Fibroblast of skin of right quadriceps (primary cell): ENCODE measurements at regions not wholly inside any gene's neighbourhood (a gene's known extent, or its start where the extent isn't known, plus 50 kb on each side); places are given as distances from the start of the nearest gene placed in this dataset.

ENCODE experiments used
- DNase-seq: peaks from one replicate; pipeline ENCODE4 v3.0.0-alpha.2; 2013

DNA sequence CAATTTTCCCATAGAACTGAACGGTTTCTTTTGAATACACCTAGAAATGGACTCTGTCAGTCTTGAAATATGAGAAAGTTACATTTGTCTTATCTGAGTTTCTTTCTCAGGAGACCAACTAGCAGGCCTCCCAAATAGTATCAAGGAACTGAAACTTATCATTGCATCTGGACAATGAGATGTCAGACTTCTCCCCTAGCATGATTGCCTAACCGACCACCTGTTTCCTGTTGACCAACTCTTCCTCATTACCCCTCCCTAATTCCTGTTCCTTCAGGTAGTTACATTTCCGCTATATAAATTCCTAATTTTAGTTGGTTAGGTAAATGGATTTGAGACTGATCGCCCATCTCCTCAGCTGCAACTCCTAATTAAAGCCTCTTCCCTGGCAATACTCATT, 1587.3 kb downstream of the NCAM2 start:
- no peak for DNase-seq

- no peak for DNase-seq
Observed at GRCh38 chr21:22597660-22598255, 1599.5 kb downstream of the NCAM2 start.

- DNase-seq: no peak
Observed at GRCh38 chr21:22609802-22610201, 1611.6 kb downstream of the NCAM2 start.

GRCh38 chr21:22627911-22628310, 1629.7 kb downstream of the NCAM2 start:
- no peak for DNase-seq

DNA sequence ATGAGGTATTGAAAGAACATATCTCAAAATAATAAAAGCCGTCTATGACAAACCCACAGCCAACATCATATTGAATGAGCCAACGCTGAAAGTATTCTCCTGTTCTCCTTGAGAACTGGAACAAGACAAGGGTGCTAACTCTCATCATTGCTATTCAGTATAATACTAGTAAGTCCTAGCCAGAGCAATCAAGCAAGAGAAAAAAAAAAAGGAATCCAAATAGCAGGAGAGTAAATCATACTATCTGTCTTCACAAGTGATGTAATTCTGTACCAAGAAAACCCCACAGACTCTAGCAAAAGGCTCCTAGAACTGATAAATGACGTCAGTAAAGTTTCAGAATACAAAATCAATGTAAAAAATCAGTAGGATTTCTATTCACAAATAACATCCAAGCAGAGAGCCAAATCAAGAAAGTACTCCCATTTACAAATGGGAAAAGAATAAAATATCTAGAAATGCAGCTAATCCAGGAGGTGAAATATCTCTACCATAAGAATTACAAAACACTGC, 1632.8 kb downstream of the NCAM2 start:
- no peak for DNase-seq

- DNase-seq: no peak
Observed at GRCh38 chr21:22632176-22632575, 1634.0 kb downstream of the NCAM2 start.

GRCh38 chr21:22649246-22649645, 1651.0 kb downstream of the NCAM2 start:
- DNase-seq: no peak

GRCh38 chr21:22650226-22650625, 1652.0 kb downstream of the NCAM2 start:
- no peak for DNase-seq

GRCh38 chr21:22657781-22658180, 1659.6 kb downstream of the NCAM2 start:
- DNase-seq: no peak

GRCh38 chr21:22670148-22670547, 1671.9 kb downstream of the NCAM2 start:
- no peak for DNase-seq

DNA sequence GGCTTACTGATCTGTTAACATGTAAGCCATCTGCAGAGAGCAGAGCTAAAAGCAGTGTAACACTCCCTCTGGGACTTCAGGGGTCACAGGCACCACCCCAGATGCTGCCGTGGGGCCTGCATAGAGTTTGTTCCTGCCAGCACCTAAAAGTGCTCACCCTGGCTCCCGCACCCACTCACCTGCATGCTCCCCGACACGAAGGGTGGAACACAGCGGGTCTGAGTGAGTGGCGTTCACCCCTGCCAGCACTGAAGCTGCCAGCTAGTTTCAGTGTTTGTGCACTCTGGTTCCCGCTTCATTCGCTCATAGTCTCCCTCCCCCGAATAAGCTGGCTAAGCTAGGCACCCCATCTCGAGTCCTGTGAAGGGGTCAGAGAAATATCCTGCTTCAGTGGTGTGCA, 1681.0 kb downstream of the NCAM2 start:
- no peak for DNase-seq

DNA sequence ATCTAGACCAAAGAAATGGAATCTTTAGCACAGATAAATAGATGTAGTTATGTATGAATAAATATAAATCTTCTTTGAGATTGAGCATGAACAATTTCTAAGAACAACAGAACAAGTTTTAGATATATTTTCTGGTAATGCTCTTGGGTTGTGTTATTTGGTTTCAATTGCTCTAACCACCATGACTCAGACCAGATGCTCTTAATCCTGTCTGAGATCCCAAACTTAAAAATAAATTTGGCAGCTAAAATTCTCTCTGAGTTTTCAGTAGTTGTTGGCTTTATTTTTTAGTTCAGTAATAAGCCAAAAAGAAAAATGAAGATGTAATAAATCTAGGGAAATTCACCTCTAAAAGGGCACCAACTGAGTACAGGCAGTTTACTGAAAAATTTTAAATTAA, 1693.4 kb downstream of the NCAM2 start:
- DNase-seq: no peak

DNA sequence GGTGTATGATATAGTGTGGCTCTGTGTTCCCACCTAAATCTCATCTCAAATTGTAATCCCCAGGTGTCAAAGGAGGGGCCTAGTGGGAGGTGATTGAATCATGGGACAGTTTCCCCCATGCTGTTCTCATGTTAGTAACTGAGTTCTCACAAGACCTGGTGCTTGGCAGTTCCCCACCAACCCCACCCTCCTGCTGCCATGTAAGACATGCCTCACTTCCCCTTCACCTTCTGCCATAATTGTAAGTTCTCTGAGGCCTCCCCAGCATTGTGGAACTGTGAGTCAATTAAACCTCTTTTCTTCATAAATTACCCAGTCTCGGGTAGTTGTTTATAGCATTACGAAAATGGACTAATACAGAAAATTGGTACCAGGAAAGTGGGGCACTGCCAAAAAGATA, 1705.3 kb downstream of the NCAM2 start:
- DNase-seq: no peak

- DNase-seq: no peak
Observed at GRCh38 chr21:22710721-22711120, 1712.5 kb downstream of the NCAM2 start.

DNA sequence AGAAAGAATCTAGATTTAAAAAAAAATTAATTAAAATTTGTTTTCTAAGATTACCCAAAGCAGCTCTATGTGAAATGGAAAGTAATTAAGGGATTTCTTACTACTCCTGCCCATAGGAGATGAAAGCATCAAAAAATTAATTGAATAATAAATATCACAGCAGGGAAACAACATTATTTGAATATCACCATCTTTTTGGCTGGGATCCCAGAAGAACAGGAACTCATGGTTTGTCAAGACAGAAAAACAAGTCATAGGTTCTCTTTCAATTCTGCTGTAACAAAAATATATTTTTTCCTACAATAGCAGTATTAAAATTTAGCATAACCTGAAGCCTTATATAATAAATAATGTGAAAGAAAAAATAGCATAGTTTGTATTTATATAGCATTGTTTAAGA, 1713.4 kb downstream of the NCAM2 start:
- no peak for DNase-seq

DNA sequence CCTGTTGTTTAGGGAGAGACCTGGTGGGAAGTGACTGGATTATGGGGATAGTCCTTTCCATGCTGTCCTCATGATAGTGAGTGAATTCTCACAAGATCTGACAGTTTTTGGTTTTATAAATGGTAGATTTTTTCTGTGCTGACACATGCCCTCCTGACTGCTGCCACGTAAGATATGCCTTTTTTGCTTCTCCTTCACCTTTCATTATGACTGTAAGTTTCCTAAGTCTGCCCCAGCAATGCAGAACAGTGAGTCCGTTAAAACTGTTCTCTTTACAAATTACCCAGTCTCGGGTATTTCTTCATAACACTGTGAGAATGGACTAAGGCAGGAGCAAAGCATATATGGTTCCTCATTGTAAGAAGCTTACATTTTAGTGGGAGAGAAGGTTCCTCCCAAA, 1727.2 kb downstream of the NCAM2 start:
- no peak for DNase-seq

DNA sequence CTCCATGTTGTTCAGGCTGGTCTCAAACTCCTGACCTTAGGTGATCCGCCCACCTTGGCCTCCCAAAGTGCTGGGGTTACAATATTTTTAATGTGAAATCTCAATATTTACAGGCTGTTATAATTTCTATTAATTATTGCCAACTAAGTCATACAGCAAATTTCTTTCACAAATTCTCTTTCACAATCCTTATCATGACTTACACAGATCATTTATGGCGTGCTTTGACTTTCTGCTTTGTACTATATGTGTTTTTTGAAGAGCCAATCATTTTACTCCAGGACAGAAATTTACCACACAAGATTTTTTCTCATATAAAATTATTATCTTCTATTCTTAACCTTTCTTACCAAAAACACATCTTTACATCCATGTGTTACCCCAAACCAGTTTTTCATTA, 1729.9 kb downstream of the NCAM2 start:
- DNase-seq: peak; percentile 0

DNA sequence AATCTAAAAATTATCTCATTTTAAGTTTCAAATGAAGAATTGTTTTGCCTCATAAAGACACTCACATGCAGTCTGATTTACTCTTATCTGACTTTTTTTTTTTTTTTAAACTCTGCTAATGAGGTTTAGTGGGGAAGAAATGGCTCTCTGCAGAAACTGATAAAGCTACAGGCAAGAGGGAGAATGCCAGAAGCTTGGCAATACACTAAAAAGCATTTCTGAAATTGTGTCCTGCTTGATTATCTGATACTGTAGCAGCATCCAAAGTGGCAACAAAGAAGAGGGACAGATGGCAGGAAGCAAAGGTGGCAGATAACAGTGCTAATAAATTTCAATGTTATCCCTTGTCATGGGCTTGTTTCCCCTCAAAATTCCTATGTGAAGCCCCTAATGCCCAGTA, 1744.9 kb downstream of the NCAM2 start:
- no peak for DNase-seq

DNA sequence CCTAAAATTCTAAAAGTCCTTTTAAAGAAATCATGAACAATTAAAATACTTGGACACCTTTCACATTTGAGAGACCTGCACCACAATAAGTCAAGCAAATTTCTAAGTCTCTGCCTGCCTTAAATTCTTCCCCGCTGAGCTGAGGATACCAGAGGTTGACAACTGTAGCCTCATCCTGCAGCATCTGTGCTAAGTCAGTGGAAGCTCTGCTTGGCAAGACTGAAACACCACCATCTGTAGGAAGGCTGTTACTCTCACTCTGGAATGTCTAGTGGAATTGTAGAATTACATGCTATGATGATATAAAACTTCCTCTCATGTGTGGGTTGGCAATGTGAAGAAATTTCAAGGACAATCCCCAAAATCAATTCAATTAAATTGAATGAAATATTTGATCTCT, 1756.5 kb downstream of the NCAM2 start:
- DNase-seq: no peak

DNA sequence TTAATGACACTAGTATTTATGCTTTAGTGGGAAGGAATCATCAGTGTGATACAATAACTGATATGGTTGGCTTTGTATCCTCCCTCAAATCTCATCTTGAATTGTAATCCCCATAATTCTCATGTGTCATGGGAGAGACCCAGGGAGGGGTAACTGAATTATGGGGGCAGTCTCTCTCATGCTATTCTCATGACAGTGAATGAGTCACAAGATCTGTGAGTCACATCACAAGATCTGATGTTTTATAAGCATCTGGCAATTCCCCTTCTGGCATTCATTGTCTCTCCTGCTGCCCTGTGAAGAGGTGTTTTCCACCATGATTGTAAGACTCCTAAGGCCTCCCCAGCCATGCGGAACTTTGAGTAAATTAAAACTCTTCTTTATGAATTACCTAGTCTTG, 1760.3 kb downstream of the NCAM2 start:
- DNase-seq: peak; percentile 10

DNA sequence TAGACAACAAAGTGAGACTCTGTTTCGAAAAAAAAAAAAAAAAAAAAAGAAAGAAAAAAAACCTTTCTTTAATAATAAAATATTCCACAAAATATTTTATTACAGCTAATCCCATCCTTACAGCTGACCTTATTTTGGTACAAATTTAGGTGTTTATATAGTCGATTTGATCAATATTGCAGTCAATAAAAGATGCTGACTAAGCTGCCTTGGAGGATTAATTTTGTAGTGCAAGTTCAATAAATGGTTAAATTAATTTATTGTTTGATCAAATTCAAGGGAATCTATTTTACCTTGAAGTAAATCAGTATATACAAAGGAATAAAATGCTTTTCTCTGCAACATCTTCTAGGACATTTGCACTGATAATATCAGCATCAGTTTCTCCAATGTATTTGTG, 1764.3 kb downstream of the NCAM2 start:
- DNase-seq: no peak

- DNase-seq: no peak
Observed at GRCh38 chr21:22763442-22763841, 1765.2 kb downstream of the NCAM2 start.

DNA sequence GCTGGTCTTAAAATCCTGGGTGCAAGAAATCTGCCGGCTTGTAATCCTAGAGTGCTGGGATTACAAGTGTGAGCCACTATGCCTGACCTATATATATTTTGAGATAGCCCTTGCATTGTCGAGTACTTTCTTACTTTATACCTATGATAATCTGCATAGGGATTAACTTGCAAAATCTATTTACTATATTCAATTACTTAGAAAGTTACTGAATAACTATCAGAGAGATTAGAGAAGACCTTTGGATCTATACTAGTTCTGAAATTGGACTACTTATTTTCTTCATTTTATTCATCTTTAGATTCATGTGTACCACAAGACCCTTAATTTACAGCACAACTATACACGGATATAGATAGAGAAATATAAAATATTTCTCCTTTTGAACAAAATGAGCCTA, 1766.0 kb downstream of the NCAM2 start:
- DNase-seq: no peak

DNA sequence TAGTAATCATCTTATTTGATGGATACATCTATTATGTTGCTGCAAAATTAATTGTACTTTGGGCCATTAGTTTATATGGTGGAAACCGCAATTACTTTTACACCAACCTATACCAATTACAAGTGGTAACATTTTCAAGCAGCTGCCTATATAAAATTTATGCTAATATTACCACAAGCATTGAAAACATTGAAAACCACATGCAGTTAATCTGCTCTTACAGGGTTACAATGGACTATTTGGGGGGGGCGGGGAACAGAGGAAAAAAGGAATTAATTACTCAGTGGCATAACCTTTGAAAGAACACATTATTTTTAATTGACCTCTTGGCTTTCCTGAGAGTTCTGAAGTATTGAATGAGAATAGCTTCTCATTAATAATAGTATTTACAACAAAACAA, 1793.2 kb downstream of the NCAM2 start:
- DNase-seq: no peak

- DNase-seq: peak; percentile 28
Observed at GRCh38 chr21:22791986-22792560, 1793.9 kb downstream of the NCAM2 start.
